K562 (cell line): ENCODE measurements at regions not wholly inside any gene's neighbourhood (a gene's known extent, or its start where the extent isn't known, plus 50 kb on each side); places are given as distances from the start of the nearest gene placed in this dataset.

Experiments used
- BRF1 ChIP-seq: IDR thresholded peaks from 3 replicates; pipeline ENCODE4 v1.6.1; 2011; ENCODE audit warnings: borderline replicate concordance, mild to moderate bottlenecking; ENCODE audit not compliant: insufficient read length; ENCODE audit errors: extremely low read depth
- C11orf30 ChIP-seq: fragments of 450-650 bp; IDR thresholded peaks from 2 replicates; pipeline ENCODE4 v1.6.1; 2016; ENCODE audit warnings: low read depth, mild to moderate bottlenecking
- EP300 ChIP-seq: IDR thresholded peaks from 2 replicates; pipeline ENCODE4 v1.6.1; 2012; ENCODE audit warnings: low read length, improper control_type of control experiment
- KLF6 ChIP-seq: fragments of 250-450 bp; sonication (Bioruptor Pico); IDR thresholded peaks from 2 replicates; pipeline ENCODE4 v1.4.0; 2020; ENCODE audit warnings: mild to moderate bottlenecking, moderate library complexity, borderline replicate concordance
- MAFF ChIP-seq: IDR thresholded peaks from 2 replicates; pipeline ENCODE4 v1.6.1; 2012; ENCODE audit warnings: low read length, improper control_type of control experiment
- MAFG ChIP-seq: fragments of 450-650 bp; conservative IDR thresholded peaks from 2 replicates; pipeline ENCODE4 v1.6.1; 2016; ENCODE audit warnings: missing genetic modification characterization, missing compliant biosample characterization
- MAZ ChIP-seq, 2 experiments: fragments of 450-650 bp in 1 of 2; sonication (generic) in 1 of 2; formaldehyde crosslinking; IDR thresholded peaks in 1 of 2; conservative IDR thresholded peaks in 1 of 2; 2 replicates each; pipeline versions ENCODE4 v1.4.0 to v1.5.0; 2020; ENCODE audit warnings: mild to moderate bottlenecking in 1 of 2, missing genetic modification reagents in 1 of 2
- MCM7 ChIP-seq, 2 experiments: fragments of 450-650 bp; IDR thresholded peaks; 2 replicates each; pipeline ENCODE4 v1.6.1; 2016 to 2018
- NFATC3 ChIP-seq: fragments of 450-650 bp; IDR thresholded peaks from 2 replicates; pipeline ENCODE4 v1.6.1; 2017; ENCODE audit warnings: mild to moderate bottlenecking
- NFE2 ChIP-seq: IDR thresholded peaks from 2 replicates; pipeline ENCODE4 v1.6.1; 2014; ENCODE audit warnings: antibody characterized with exemption, low read depth
- ZNF23 ChIP-seq: fragments of 250-450 bp; sonication (Bioruptor Pico); IDR thresholded peaks from 2 replicates; pipeline ENCODE4 v1.4.0; 2020; ENCODE audit warnings: mild to moderate bottlenecking
- ZNF282 ChIP-seq: sonication (generic); formaldehyde crosslinking; IDR thresholded peaks from 2 replicates; pipeline ENCODE4 v1.8.1; 2023; ENCODE audit warnings: missing genetic modification reagents
- ZNF3 ChIP-seq: fragments of 250-450 bp; sonication (Bioruptor Pico); IDR thresholded peaks from 2 replicates; pipeline ENCODE4 v1.5.0; 2021; ENCODE audit warnings: mild to moderate bottlenecking, moderate library complexity
- ZNF316 ChIP-seq: fragments of 450-650 bp; IDR thresholded peaks from 2 replicates; pipeline ENCODE4 v1.6.1; 2016
- TF ChIP-seq, protein P1 (sequence below), 2 experiments: fragments of 450-650 bp in 1 of 2; sonication (generic) in 1 of 2; formaldehyde crosslinking in 1 of 2; IDR thresholded peaks in 1 of 2; conservative IDR thresholded peaks in 1 of 2; 2 replicates each; pipeline versions ENCODE4 v1.6.1 to v1.8.1; 2016 to 2023; ENCODE audit warnings: mild to moderate bottlenecking in 2 of 2, moderate library complexity in 2 of 2, inconsistent platforms in 1 of 2, missing genetic modification reagents in 1 of 2
- TF ChIP-seq, protein P2 (sequence below), 2 experiments: IDR thresholded peaks in 1 of 2; conservative IDR thresholded peaks in 1 of 2; 2 replicates each; pipeline ENCODE4 v1.6.1; 2016; ENCODE audit warnings: low read depth in 2 of 2, mild to moderate bottlenecking in 1 of 2, missing compliant biosample characterization in 1 of 2, missing genetic modification characterization in 1 of 2, moderate library complexity in 1 of 2
- TF ChIP-seq, protein P3 (sequence below): sonication (generic); formaldehyde crosslinking; IDR thresholded peaks from 2 replicates; pipeline ENCODE4 v1.4.0; 2020; ENCODE audit warnings: mild to moderate bottlenecking, missing genetic modification reagents
- TF ChIP-seq, protein P4 (sequence below), 3 experiments: fragments of 200-800 bp in 1 of 3; fragments of 250-450 bp in 1 of 3; fragments of 450-650 bp in 1 of 3; sonication (Bioruptor Pico) in 1 of 3; sonication (Bioruptor generic) in 1 of 3; formaldehyde crosslinking in 1 of 3; IDR thresholded peaks; 2 replicates each; pipeline versions ENCODE4 v1.6.1 to v1.8.0; 2016 to 2022; ENCODE audit warnings: mild to moderate bottlenecking in 2 of 3, missing genetic modification characterization in 2 of 3, missing compliant biosample characterization in 1 of 3, moderate library complexity in 1 of 3

DNA sequence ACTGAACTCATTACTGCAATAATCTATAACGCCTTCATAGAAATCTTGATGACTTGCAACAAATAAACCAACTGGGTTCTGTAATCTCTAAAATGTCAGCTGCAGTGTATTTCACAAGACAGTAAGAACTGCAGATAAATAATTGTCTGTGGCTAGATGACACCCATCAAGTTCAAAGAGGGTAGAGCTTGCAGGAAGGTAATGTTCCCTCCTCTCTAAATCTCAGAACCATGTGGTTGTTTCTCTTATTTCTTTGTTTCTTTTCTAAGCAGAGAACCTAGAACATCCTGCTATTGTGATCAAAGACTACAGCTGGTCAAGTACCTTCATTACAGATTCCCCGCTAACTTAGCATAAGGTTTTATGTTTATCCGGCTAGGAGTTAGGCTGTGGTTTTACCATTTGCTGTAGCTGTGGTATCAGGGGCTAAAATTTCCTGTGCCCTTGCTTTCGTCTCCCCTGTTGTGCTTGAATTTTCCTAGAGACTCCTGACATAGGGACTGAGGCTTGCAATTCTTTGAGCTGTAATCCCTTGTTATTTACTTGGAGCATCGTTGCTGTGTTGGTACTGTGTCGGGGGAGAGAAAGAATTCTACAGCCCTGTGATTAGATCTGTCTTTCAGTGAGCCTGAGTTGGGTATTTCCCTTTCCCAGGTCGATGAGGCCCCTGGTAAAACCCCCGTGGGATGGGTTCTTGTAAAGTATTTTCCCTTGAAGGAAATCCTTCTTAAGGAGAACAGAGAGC lies 253.1 kb upstream of the BTG1 start (continued):
- TF ChIP-seq MCM7 (IDR thresholded peaks at IDR 0.05): no peak
- TF ChIP-seq NFATC3: no peak
- peak; percentile 48; the same call in 1 of the 2 replicates for TF ChIP-seq NFE2
- no peak for TF ChIP-seq KLF6 (CRISPR knock-in tag)
- TF ChIP-seq, protein P1, sequence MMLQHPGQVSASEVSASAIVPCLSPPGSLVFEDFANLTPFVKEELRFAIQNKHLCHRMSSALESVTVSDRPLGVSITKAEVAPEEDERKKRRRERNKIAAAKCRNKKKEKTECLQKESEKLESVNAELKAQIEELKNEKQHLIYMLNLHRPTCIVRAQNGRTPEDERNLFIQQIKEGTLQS (IDR thresholded peaks at IDR 0.05): no peak
- TF ChIP-seq, protein P1 (CRISPR knock-in tag; conservative IDR thresholded peaks at IDR 0.05): no peak
- TF ChIP-seq ZNF316: peak; percentile 70
- peak; percentile 89 for TF ChIP-seq MAFG (tag)
- TF ChIP-seq MAZ (CRISPR knock-in tag; conservative IDR thresholded peaks at IDR 0.05 in 1 of 2, IDR thresholded peaks at IDR 0.05 in 1 of 2): no peak
- TF ChIP-seq, protein P2, sequence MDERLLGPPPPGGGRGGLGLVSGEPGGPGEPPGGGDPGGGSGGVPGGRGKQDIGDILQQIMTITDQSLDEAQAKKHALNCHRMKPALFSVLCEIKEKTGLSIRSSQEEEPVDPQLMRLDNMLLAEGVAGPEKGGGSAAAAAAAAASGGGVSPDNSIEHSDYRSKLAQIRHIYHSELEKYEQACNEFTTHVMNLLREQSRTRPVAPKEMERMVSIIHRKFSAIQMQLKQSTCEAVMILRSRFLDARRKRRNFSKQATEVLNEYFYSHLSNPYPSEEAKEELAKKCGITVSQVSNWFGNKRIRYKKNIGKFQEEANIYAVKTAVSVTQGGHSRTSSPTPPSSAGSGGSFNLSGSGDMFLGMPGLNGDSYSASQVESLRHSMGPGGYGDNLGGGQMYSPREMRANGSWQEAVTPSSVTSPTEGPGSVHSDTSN (CRISPR knock-in tag; IDR thresholded peaks at IDR 0.05; ENCODE audit: low read depth): no peak
- TF ChIP-seq, protein P2 (tag; conservative IDR thresholded peaks at IDR 0.05; ENCODE audit: low read depth): peak; percentile 78
- TF ChIP-seq, protein P3, sequence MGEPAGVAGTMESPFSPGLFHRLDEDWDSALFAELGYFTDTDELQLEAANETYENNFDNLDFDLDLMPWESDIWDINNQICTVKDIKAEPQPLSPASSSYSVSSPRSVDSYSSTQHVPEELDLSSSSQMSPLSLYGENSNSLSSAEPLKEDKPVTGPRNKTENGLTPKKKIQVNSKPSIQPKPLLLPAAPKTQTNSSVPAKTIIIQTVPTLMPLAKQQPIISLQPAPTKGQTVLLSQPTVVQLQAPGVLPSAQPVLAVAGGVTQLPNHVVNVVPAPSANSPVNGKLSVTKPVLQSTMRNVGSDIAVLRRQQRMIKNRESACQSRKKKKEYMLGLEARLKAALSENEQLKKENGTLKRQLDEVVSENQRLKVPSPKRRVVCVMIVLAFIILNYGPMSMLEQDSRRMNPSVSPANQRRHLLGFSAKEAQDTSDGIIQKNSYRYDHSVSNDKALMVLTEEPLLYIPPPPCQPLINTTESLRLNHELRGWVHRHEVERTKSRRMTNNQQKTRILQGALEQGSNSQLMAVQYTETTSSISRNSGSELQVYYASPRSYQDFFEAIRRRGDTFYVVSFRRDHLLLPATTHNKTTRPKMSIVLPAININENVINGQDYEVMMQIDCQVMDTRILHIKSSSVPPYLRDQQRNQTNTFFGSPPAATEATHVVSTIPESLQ (CRISPR knock-in tag): no peak
- TF ChIP-seq EP300: peak; percentile 36; the same call in 1 of the 2 replicates
- TF ChIP-seq BRF1: no peak
- peak; percentile 41; the same call in 1 of the 2 replicates for TF ChIP-seq C11orf30
- no peak for TF ChIP-seq ZNF23
- TF ChIP-seq ZNF3: no peak
- TF ChIP-seq, protein P4, sequence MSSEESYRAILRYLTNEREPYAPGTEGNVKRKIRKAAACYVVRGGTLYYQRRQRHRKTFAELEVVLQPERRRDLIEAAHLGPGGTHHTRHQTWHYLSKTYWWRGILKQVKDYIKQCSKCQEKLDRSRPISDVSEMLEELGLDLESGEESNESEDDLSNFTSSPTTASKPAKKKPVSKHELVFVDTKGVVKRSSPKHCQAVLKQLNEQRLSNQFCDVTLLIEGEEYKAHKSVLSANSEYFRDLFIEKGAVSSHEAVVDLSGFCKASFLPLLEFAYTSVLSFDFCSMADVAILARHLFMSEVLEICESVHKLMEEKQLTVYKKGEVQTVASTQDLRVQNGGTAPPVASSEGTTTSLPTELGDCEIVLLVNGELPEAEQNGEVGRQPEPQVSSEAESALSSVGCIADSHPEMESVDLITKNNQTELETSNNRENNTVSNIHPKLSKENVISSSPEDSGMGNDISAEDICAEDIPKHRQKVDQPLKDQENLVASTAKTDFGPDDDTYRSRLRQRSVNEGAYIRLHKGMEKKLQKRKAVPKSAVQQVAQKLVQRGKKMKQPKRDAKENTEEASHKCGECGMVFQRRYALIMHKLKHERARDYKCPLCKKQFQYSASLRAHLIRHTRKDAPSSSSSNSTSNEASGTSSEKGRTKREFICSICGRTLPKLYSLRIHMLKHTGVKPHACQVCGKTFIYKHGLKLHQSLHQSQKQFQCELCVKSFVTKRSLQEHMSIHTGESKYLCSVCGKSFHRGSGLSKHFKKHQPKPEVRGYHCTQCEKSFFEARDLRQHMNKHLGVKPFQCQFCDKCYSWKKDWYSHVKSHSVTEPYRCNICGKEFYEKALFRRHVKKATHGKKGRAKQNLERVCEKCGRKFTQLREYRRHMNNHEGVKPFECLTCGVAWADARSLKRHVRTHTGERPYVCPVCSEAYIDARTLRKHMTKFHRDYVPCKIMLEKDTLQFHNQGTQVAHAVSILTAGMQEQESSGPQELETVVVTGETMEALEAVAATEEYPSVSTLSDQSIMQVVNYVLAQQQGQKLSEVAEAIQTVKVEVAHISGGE (CRISPR knock-in tag; IDR thresholded peaks at IDR 0.05): no peak
- TF ChIP-seq MAFF: no peak
- no peak for TF ChIP-seq ZNF282 (CRISPR knock-in tag)
- TF ChIP-seq, all 486 proteins: peak for 21
